ENCODE measurements at regions not wholly inside any gene's neighbourhood (a gene's known extent, or its start where the extent isn't known, plus 50 kb on each side); places are given as distances from the start of the nearest gene placed in this dataset.

DNA sequence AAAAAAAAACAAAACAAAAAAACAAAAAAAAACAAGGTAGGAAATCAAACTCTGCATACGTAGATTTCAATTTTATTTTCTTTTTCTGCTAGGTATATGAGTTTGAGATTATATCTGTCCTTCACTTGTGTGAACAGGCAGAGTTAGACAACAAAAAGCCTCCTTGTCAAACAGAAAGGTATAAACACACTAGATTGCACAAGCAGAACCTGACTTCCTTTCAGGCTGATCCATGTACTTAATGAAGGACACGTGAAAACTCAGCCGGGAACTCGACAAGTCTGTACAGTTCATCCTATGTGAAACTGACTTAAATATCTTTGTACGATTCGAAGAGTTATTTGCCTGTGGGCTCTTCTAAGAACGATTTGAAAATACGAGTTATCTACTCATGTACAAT, 254.1 kb downstream of the ARL4A start:
- TF ChIP-seq, protein P1, sequence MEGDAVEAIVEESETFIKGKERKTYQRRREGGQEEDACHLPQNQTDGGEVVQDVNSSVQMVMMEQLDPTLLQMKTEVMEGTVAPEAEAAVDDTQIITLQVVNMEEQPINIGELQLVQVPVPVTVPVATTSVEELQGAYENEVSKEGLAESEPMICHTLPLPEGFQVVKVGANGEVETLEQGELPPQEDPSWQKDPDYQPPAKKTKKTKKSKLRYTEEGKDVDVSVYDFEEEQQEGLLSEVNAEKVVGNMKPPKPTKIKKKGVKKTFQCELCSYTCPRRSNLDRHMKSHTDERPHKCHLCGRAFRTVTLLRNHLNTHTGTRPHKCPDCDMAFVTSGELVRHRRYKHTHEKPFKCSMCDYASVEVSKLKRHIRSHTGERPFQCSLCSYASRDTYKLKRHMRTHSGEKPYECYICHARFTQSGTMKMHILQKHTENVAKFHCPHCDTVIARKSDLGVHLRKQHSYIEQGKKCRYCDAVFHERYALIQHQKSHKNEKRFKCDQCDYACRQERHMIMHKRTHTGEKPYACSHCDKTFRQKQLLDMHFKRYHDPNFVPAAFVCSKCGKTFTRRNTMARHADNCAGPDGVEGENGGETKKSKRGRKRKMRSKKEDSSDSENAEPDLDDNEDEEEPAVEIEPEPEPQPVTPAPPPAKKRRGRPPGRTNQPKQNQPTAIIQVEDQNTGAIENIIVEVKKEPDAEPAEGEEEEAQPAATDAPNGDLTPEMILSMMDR (IDR thresholded peaks at IDR 0.05) = no peak
- TF ChIP-seq POLR2A (IDR thresholded peaks at IDR 0.05) (no peak), EP300 (IDR thresholded peaks at IDR 0.05) (no peak)

Measured in suprapubic skin (tissue), 3 donors.